ENCODE measurements at regions not wholly inside any gene's neighbourhood (a gene's known extent, or its start where the extent isn't known, plus 50 kb on each side); places are given as distances from the start of the nearest gene placed in this dataset.

DNA sequence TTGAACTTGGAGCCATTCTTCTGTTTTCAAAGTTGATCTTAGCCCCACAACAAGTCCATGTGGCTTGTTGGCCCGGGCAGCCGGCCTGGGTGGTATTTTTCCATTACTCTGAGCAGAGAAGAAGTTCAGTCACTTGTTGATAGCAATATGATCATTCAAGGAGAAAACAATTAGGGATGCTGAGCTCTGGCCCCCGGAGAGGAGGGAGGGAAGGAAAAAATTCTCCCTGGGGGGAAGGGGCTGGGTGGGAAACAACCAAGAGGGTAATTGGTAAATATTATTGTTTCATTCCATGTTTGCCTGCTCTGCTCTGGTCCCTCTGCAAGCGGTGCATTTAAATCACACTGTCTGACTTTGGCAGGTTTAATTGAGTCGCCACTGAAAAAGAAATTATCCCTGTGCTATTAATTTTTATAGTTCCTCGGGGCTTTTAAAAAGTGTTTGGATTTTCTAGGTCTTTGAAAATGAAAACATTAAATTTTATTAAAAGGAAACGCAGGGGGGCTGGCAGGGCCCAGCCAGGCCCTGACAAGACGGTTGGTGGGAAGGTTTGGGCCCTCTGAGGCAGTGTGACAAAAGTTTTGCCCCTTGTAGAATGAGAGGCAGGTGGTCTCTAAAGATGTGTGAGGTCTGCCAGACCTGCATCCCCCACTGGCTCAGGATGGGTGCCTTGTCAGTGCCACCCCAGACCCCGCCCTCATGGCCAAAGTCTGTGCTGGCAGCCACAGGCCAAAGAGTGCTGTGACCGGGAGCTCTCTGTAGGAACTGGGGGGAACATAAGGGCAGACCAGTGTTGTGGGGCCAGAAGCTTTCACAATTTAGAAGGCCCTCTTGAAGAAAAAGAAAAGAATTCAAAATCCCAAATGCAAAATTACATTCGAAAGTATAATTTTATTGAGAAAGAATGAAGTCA, 52.5 kb upstream of the SLC14A2 start:
- TF ChIP-seq, protein P1, sequence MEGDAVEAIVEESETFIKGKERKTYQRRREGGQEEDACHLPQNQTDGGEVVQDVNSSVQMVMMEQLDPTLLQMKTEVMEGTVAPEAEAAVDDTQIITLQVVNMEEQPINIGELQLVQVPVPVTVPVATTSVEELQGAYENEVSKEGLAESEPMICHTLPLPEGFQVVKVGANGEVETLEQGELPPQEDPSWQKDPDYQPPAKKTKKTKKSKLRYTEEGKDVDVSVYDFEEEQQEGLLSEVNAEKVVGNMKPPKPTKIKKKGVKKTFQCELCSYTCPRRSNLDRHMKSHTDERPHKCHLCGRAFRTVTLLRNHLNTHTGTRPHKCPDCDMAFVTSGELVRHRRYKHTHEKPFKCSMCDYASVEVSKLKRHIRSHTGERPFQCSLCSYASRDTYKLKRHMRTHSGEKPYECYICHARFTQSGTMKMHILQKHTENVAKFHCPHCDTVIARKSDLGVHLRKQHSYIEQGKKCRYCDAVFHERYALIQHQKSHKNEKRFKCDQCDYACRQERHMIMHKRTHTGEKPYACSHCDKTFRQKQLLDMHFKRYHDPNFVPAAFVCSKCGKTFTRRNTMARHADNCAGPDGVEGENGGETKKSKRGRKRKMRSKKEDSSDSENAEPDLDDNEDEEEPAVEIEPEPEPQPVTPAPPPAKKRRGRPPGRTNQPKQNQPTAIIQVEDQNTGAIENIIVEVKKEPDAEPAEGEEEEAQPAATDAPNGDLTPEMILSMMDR (IDR thresholded peaks at IDR 0.05; ENCODE audit: insufficient read depth, low read depth, low read length) = no peak
- TF ChIP-seq EZH2 (IDR thresholded peaks at IDR 0.05; ENCODE audit: insufficient read depth, low read length) = no peak

All from astrocyte (in vitro differentiated cells and primary cell).